CD4-positive, alpha-beta T cell (primary cell): ENCODE measurements at regions not wholly inside any gene's neighbourhood (a gene's known extent, or its start where the extent isn't known, plus 50 kb on each side); places are given as distances from the start of the nearest gene placed in this dataset.

ENCODE experiments used
- ATAC-seq: fragments of 200-7000 bp; cut with Tn5 transposase; one replicate; pipeline ENCODE4 v1.10.0; 2022; ENCODE audit warnings: mild to moderate bottlenecking; ENCODE audit not compliant: poor library complexity
- CTCF ChIA-PET: fragments of 350-600 bp; sonication (Branson Sonifier 250); formaldehyde crosslinking; loops from one replicate; lab custom pipeline; 2021; ENCODE audit warnings: antibody characterized with exemption, inconsistent platforms; lab: Charles Lee
- POLR2A ChIA-PET: fragments of 350-600 bp; sonication (Branson Sonifier 250); formaldehyde crosslinking; loops from one replicate; lab custom pipeline; 2021; ENCODE audit warnings: antibody characterized with exemption, inconsistent platforms; lab: Charles Lee
- DNase-seq, 14 experiments: peaks; one replicate each; pipeline ENCODE4 v3.0.0-alpha.2; 2013 to 2020; ENCODE audit warnings: mixed read lengths in 2 of 14
- H3K27ac ChIP-seq, 2 donors: one replicate each; pipeline versions ENCODE4 v1.5.1 to v1.7.0; 2013; ENCODE audit warnings: low read length in 2 of 2, low read depth in 1 of 2, mild to moderate bottlenecking in 1 of 2
- H3K27me3 ChIP-seq, 2 experiments: 1 replicate in 1 of 2; 2 replicates in 1 of 2; pipeline versions ENCODE4 v1.6.1 to v1.7.0; 2013; ENCODE audit warnings: low read length in 2 of 2, control low read depth in 1 of 2, mild to moderate bottlenecking in 1 of 2, moderate library complexity in 1 of 2; ENCODE audit not compliant: insufficient read depth in 2 of 2, control insufficient read depth in 1 of 2
- H3K36me3 ChIP-seq: one replicate; pipeline ENCODE4 v1.6.1; 2013; ENCODE audit warnings: low read length, control low read depth; ENCODE audit not compliant: insufficient read depth
- H3K4me1 ChIP-seq: one replicate; pipeline ENCODE4 v1.6.1; 2013; ENCODE audit warnings: low read length, control low read depth; ENCODE audit not compliant: insufficient read depth
- H3K4me3 ChIP-seq: one replicate; pipeline ENCODE4 v1.5.1; 2013; ENCODE audit warnings: mild to moderate bottlenecking, low read length, moderate library complexity
- H3K9me3 ChIP-seq, 2 experiments: 1 replicate in 1 of 2; 2 replicates in 1 of 2; pipeline versions ENCODE4 v1.6.1 to v1.7.0; 2013; ENCODE audit warnings: low read length in 2 of 2, mild to moderate bottlenecking in 2 of 2, control low read depth in 1 of 2, moderate library complexity in 1 of 2; ENCODE audit not compliant: control insufficient read depth in 1 of 2, insufficient read depth in 1 of 2
- H3K27ac Mint-ChIP-seq: one replicate; pipeline ENCODE4 v1.8.0; 2020; ENCODE audit warnings: mixed read lengths
- H3K27me3 Mint-ChIP-seq: one replicate; pipeline ENCODE4 v1.8.0; 2021; ENCODE audit warnings: mixed read lengths
- H3K36me3 Mint-ChIP-seq: one replicate; pipeline ENCODE4 v1.8.0; 2021; ENCODE audit warnings: low read depth, mixed read lengths
- H3K4me1 Mint-ChIP-seq: one replicate; pipeline ENCODE4 v1.8.0; 2021; ENCODE audit warnings: low read depth, mixed read lengths
- H3K4me3 Mint-ChIP-seq: one replicate; pipeline ENCODE4 v1.8.0; 2020; ENCODE audit warnings: mild to moderate bottlenecking, mixed read lengths
- H3K9me3 Mint-ChIP-seq: one replicate; pipeline ENCODE4 v1.8.0; 2020; ENCODE audit warnings: mixed read lengths
- intact Hi-C, 2 experiments: fragments of 100-400 bp; cut with DNase I in 1 of 2; cut with micrococcal nuclease in 1 of 2; formaldehyde crosslinking; loops; one replicate each; pipeline versions ENCODE4 v1.15.1 to v1.9.0; 2023 to 2025; cut with DNase I, micrococcal nuclease
- TF ChIP-seq, protein P1 (sequence below): fragments of 200-600 bp; IDR thresholded peaks from one replicate; pipeline ENCODE4 v1.8.0; 2022; ENCODE audit warnings: antibody characterized with exemption, mild to moderate bottlenecking

DNA sequence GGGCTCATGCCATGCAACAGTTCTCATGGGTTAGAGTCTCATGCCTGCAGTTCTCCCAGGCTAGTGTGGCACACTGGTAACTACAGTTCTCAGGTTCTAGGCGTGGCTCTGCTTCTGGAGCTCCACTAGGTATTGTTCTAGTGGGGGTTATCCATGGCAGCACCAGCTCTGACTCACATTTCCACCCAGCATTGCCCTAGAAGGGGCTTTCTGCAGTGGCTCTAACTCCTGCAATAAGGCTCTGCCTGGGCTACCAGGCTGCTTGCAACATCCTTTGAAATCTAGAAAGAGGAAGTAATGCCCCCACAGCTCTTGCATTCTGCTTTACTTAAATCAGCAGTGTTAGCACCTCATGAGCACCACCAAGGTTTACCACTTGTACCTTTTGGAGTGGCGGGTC is 220.3 kb upstream of the ARID2 start:
- peaks cover 0 to 5% of the 10 kb centered on the region in 2 experiments for H3K9me3 ChIP-seq
- no peaks in the 10 kb centered on the region for H3K36me3 Mint-ChIP-seq
- no peak for ATAC-seq
- ChIA-PET POLR2A (no interaction called here), CTCF (no interaction called here)
- H3K4me1 ChIP-seq: peaks cover 3% of the 10 kb centered on the region
- no peaks in the 10 kb centered on the region for H3K27me3 ChIP-seq
- no peak overlapping the region for H3K4me3 ChIP-seq
- H3K27ac ChIP-seq: no peak overlapping the region
- TF ChIP-seq, protein P1, sequence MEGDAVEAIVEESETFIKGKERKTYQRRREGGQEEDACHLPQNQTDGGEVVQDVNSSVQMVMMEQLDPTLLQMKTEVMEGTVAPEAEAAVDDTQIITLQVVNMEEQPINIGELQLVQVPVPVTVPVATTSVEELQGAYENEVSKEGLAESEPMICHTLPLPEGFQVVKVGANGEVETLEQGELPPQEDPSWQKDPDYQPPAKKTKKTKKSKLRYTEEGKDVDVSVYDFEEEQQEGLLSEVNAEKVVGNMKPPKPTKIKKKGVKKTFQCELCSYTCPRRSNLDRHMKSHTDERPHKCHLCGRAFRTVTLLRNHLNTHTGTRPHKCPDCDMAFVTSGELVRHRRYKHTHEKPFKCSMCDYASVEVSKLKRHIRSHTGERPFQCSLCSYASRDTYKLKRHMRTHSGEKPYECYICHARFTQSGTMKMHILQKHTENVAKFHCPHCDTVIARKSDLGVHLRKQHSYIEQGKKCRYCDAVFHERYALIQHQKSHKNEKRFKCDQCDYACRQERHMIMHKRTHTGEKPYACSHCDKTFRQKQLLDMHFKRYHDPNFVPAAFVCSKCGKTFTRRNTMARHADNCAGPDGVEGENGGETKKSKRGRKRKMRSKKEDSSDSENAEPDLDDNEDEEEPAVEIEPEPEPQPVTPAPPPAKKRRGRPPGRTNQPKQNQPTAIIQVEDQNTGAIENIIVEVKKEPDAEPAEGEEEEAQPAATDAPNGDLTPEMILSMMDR: no peak
- no peaks in the 10 kb centered on the region for H3K4me1 Mint-ChIP-seq
- H3K9me3 Mint-ChIP-seq: peaks cover 3% of the 10 kb centered on the region
- DNase-seq: peak in 2 of 14 experiments; percentile 19 to 26
- no peaks in the 10 kb centered on the region for H3K36me3 ChIP-seq
- no peaks in the 10 kb centered on the region for H3K27me3 Mint-ChIP-seq
- H3K27ac Mint-ChIP-seq: no peak overlapping the region
- intact Hi-C loops: no loop called here
- no peak overlapping the region for H3K4me3 Mint-ChIP-seq

DNA sequence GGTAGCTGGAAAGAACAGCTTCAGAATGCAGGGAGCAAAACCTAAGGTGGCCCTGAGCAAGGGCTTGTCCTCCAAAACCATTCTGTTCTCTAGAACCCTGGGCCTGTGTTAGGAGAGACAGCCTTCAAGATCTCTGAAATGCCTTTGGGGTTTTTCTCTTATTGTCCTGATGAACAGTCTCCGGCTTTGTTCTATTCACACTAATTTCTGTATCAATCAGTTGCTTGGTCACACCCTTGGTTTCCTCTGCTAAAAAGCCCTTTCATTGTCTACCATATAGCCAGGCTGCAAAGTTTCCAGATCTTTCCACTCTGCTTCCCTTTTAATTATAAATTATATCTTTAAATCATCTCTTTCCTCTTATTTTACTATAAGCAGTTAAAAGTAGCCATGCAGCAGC is 219.9 kb upstream of the ARID2 start:
- Histone ChIP-seq H3K36me3 (no peaks in the 10 kb centered on the region), H3K4me1 (peaks cover 3% of the 10 kb centered on the region), H3K27ac (no peak overlapping the region), H3K4me3 (no peak overlapping the region), H3K9me3 (peaks cover 0 to 5% of the 10 kb centered on the region in 2 experiments), H3K27me3 (no peaks in the 10 kb centered on the region)
- intact Hi-C loops: no loop called here
- H3K27me3 Mint-ChIP-seq: no peaks in the 10 kb centered on the region
- no peak overlapping the region for H3K4me3 Mint-ChIP-seq
- no peak overlapping the region for H3K27ac Mint-ChIP-seq
- peaks cover 3% of the 10 kb centered on the region for H3K9me3 Mint-ChIP-seq
- H3K36me3 Mint-ChIP-seq: no peaks in the 10 kb centered on the region
- H3K4me1 Mint-ChIP-seq: no peaks in the 10 kb centered on the region
- DNase-seq: no peak
- TF ChIP-seq, protein P1: no peak
- CTCF ChIA-PET: no interaction called here
- ATAC-seq: no peak
- POLR2A ChIA-PET: no interaction called here

DNA sequence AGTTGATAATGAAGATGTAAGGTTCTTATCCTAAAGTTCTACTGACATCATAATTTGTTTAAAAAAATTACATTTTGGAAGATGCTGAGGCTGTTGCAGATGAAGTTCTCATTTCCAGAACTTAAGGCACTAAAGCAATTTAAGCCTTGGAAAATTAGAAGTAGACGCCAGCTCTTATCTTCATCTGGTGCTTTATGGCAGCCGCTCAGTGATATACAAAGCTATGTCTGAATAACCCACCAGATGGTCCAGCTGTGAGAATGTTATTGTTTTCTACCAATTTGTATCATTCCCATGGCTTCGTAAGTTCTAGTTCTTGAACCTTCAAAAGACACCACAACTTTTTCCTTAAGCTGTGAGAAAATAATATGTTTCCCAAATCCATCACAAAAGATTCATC is 212.1 kb upstream of the ARID2 start:
- Histone ChIP-seq H3K9me3 (no peaks in the 10 kb centered on the region), H3K27me3 (no peaks in the 10 kb centered on the region), H3K4me3 (no peak overlapping the region), H3K27ac (no peak overlapping the region), H3K4me1 (peaks cover 12% of the 10 kb centered on the region), H3K36me3 (no peaks in the 10 kb centered on the region)
- TF ChIP-seq, protein P1: no peak
- Mint-ChIP-seq H3K27ac (no peak overlapping the region), H3K9me3 (no peaks in the 10 kb centered on the region), H3K36me3 (no peaks in the 10 kb centered on the region), H3K4me3 (no peak overlapping the region), H3K4me1 (peaks cover 24% of the 10 kb centered on the region), H3K27me3 (no peaks in the 10 kb centered on the region)
- intact Hi-C loops: no loop called here
- CTCF ChIA-PET: no interaction called here
- DNase-seq (no peak), ATAC-seq (no peak)
- POLR2A ChIA-PET: no interaction called here
